Keratinocyte (primary cell): ENCODE measurements at regions not wholly inside any gene's neighbourhood (a gene's known extent, or its start where the extent isn't known, plus 50 kb on each side); places are given as distances from the start of the nearest gene placed in this dataset.

ENCODE experiments used
- EZH2 ChIP-seq: IDR thresholded peaks from one replicate; pipeline ENCODE4 v1.6.1; 2012; ENCODE audit warnings: inconsistent platforms, mild to moderate bottlenecking, low read length, moderate library complexity
- TF ChIP-seq, protein P1 (sequence below), 3 experiments: IDR thresholded peaks in 1 of 3; conservative IDR thresholded peaks in 1 of 3; optimal IDR thresholded peaks in 1 of 3; 2 replicates in 2 of 3; 3 replicates in 1 of 3; pipeline versions ENCODE3 to v1.5.1; 2011; ENCODE audit warnings: low read length in 3 of 3, mild to moderate bottlenecking in 3 of 3, moderate library complexity in 2 of 3, control low read depth in 1 of 3, inconsistent platforms in 1 of 3; ENCODE audit not compliant: insufficient read depth in 2 of 3; ENCODE audit errors: extremely low read depth in 1 of 3

DNA sequence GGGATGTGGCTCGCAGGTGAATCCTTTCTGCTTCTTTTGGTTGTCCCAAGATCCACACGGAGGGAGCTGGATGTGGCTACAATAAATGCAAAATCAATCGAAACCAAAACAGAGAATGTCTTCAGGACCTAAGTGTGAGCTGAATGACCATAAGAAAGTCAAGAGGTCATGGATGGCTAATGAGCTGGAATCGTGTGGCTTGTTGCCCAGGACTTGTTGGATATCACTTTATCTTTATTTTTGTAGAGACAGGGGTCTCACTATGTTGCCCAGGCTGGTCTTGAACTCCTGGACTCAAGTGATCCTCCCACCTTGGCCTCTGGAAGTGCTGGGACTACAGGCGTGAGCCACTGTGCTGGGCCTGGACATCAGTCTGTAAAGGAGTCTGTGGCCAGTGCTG lies 326.8 kb upstream of the N4BP1 start:
- TF ChIP-seq, protein P1, sequence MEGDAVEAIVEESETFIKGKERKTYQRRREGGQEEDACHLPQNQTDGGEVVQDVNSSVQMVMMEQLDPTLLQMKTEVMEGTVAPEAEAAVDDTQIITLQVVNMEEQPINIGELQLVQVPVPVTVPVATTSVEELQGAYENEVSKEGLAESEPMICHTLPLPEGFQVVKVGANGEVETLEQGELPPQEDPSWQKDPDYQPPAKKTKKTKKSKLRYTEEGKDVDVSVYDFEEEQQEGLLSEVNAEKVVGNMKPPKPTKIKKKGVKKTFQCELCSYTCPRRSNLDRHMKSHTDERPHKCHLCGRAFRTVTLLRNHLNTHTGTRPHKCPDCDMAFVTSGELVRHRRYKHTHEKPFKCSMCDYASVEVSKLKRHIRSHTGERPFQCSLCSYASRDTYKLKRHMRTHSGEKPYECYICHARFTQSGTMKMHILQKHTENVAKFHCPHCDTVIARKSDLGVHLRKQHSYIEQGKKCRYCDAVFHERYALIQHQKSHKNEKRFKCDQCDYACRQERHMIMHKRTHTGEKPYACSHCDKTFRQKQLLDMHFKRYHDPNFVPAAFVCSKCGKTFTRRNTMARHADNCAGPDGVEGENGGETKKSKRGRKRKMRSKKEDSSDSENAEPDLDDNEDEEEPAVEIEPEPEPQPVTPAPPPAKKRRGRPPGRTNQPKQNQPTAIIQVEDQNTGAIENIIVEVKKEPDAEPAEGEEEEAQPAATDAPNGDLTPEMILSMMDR (optimal IDR thresholded peaks at IDR 0.05 in 1 of 3, IDR thresholded peaks at IDR 0.05 in 1 of 3, conservative IDR thresholded peaks at IDR 0.05 in 1 of 3; ENCODE audit: extremely low read depth in 1 of 3, insufficient read depth in 2 of 3, low read length in 3 of 3), result no peak
- TF ChIP-seq EZH2, result no peak
